NT2/D1 (cell line): ENCODE measurements at regions not wholly inside any gene's neighbourhood (a gene's known extent, or its start where the extent isn't known, plus 50 kb on each side); places are given as distances from the start of the nearest gene placed in this dataset.

Experiments used
- DNase-seq: peaks from one replicate; pipeline ENCODE4 v3.0.0-alpha.2; 2011; ENCODE audit warnings: low read depth, low spot score
- H3K27me3 ChIP-seq: 2 replicates; pipeline ENCODE4 v1.6.0; 2011; ENCODE audit warnings: mild to moderate bottlenecking; ENCODE audit not compliant: insufficient read length, insufficient read depth
- H3K36me3 ChIP-seq: 2 replicates; pipeline ENCODE4 v1.6.1; 2011; ENCODE audit warnings: mild to moderate bottlenecking, low read length, mixed read lengths; ENCODE audit not compliant: insufficient read depth, insufficient read length
- H3K4me1 ChIP-seq: 2 replicates; pipeline ENCODE4 v1.5.1; 2011; ENCODE audit not compliant: insufficient read depth, insufficient read length
- H3K4me3 ChIP-seq: 2 replicates; pipeline ENCODE4 v1.5.1; 2011; ENCODE audit warnings: low read depth; ENCODE audit not compliant: insufficient read length
- H3K9ac ChIP-seq: 2 replicates; pipeline ENCODE4 v1.6.0; 2011; ENCODE audit warnings: low read depth; ENCODE audit not compliant: insufficient read length
- H3K9me3 ChIP-seq: 2 replicates; pipeline ENCODE4 v1.5.1; 2011; ENCODE audit warnings: mild to moderate bottlenecking, low read length; ENCODE audit not compliant: insufficient read depth
- SUZ12 ChIP-seq: IDR thresholded peaks from 2 replicates; pipeline ENCODE4 v1.6.1; 2011; ENCODE audit not compliant: insufficient read length, insufficient read depth; ENCODE audit errors: extremely low read depth
- YY1 ChIP-seq: IDR thresholded peaks from 2 replicates; pipeline ENCODE4 v1.6.1; 2011; ENCODE audit not compliant: insufficient read length, insufficient read depth
- ZNF274 ChIP-seq: IDR thresholded peaks from 2 replicates; pipeline ENCODE4 v1.6.1; 2011; ENCODE audit warnings: mild to moderate bottlenecking, low read depth, low read length

DNA sequence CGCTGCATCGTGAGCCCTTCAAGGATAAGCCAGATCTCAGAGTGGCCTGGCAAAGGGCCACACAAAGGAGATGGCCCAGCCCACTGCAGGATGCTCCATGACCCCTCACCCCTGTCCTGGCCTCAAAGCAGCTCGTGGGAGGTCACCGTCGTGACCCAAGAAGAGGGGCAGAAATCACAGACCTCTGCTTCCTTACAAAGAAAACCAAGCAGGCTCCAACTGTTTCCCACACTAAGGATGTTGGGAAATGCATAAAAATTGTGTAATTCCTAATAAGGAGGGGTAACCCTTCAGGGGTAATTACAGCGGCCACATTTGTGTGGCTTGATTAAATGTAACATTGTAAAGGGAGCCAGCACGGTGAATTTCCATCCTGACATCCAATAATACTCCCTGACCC is 102.3 kb downstream of the BOD1L2 start:
- Histone ChIP-seq H3K27me3 (no peaks in the 10 kb centered on the region), H3K4me3 (no peak overlapping the region), H3K4me1 (no peaks in the 10 kb centered on the region), H3K36me3 (no peaks in the 10 kb centered on the region), H3K9ac (no peak overlapping the region), H3K9me3 (no peaks in the 10 kb centered on the region)
- DNase-seq: no peak
- TF ChIP-seq ZNF274 (no peak), YY1 (no peak), SUZ12 (no peak)

DNA sequence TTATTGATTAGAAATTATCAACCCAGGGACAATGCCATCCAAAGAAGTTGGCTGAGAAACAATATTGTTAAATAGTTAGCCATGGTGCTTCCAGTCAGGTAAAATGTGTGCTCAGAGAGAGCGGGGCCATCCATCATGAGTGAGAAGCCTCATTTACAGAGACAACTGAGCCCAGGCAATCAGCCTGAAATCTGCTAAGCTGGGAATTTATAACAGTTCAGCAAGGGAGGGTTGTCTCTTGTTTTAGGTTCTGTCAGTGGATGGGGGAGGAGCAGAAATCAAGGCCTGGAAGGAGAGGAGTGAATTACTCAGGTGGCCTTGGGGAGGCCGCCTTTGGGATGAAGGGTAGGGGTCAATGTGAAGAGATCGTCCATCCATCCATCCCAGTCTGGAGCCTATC is 102.5 kb upstream of the ST8SIA3 start:
- H3K4me1 ChIP-seq: no peaks in the 10 kb centered on the region
- no peaks in the 10 kb centered on the region for H3K27me3 ChIP-seq
- TF ChIP-seq SUZ12 (no peak), YY1 (no peak), ZNF274 (no peak)
- H3K9me3 ChIP-seq: no peaks in the 10 kb centered on the region
- DNase-seq: no peak
- H3K4me3 ChIP-seq: no peak overlapping the region
- H3K36me3 ChIP-seq: no peaks in the 10 kb centered on the region
- H3K9ac ChIP-seq: no peak overlapping the region

DNA sequence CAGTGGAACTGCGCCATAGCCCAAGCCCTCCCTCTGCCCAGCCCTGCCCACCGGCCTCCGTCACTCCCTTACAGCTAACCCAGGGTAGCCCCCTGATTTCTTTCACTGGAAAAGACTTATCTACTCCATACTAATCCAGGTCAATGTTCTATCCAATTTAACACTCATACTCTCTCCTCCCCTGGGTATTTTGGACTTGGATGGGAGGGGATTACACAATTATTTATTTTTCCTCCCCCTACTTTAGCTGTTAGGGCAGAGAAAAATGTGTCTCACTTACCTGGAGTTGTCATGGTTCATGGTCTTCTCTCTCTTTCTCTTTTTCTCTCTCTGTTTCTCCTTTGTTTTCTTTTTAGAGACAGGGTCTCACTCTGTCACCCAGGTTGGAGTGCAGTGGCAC is 100.6 kb upstream of the ST8SIA3 start:
- Histone ChIP-seq H3K9me3 (no peaks in the 10 kb centered on the region), H3K4me3 (no peak overlapping the region), H3K27me3 (no peaks in the 10 kb centered on the region), H3K9ac (no peak overlapping the region), H3K36me3 (no peaks in the 10 kb centered on the region), H3K4me1 (no peaks in the 10 kb centered on the region)
- DNase-seq: no peak
- no peak for TF ChIP-seq YY1
- no peak for TF ChIP-seq SUZ12
- TF ChIP-seq ZNF274: no peak

DNA sequence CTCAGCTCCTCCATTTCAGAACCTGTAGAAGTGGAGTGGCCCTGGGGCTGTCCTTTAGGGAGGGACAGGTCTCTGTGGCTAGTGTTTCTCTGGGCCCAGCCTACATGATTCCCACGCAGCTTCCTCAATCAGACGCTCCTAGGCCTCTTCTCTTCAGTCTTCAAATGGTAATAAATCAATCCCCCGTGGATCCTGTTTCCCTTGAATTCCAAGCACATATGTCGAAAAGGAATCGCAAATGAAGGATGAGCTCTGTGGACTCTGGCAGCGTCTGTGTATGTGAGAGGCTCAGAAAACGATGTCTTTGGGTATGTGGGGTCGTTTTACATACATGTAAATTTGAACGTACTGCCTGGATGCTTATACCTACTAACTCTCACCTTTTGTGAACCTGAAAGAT is 98.5 kb upstream of the ST8SIA3 start:
- no peak for TF ChIP-seq SUZ12
- no peak for TF ChIP-seq ZNF274
- no peak for TF ChIP-seq YY1
- no peaks in the 10 kb centered on the region for H3K4me1 ChIP-seq
- no peaks in the 10 kb centered on the region for H3K27me3 ChIP-seq
- H3K9me3 ChIP-seq: no peaks in the 10 kb centered on the region
- no peak overlapping the region for H3K9ac ChIP-seq
- no peak for DNase-seq
- no peak overlapping the region for H3K4me3 ChIP-seq
- no peaks in the 10 kb centered on the region for H3K36me3 ChIP-seq

DNA sequence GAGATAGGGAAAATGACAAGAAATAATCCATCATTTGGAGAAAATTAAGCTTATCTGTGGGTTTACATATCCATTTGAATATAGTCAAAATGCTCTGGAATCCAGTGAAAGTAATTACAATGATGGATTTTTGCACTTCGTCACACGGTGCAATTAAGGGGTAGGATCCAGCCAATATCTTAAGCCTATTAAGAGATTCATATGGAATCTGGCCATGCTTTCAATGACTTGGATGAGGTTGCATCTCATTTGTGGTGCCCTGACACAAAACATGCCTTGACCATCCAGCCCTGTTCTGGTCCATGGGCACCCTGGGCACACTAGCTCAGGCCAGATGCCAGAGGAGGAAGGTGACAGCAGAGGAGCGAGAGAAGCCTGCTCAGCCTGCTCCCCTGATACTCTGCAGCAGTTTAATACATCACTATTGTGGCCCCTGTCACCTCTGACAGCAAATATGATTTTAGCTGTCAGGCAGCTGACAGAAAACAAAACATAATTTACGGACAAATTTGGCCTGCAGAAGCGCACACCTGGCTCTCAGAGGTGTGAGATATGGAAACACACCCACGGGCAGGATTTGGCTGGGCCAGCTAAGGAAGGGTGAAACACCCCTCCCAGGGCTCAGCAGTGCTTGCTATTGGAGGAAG is 94.1 kb upstream of the ST8SIA3 start:
- no peak for TF ChIP-seq ZNF274
- no peak for TF ChIP-seq SUZ12
- no peak for TF ChIP-seq YY1
- no peaks in the 10 kb centered on the region for H3K9me3 ChIP-seq
- DNase-seq: no peak
- H3K9ac ChIP-seq: no peak overlapping the region
- no peaks in the 10 kb centered on the region for H3K36me3 ChIP-seq
- no peaks in the 10 kb centered on the region for H3K27me3 ChIP-seq
- no peaks in the 10 kb centered on the region for H3K4me1 ChIP-seq
- no peak overlapping the region for H3K4me3 ChIP-seq

DNA sequence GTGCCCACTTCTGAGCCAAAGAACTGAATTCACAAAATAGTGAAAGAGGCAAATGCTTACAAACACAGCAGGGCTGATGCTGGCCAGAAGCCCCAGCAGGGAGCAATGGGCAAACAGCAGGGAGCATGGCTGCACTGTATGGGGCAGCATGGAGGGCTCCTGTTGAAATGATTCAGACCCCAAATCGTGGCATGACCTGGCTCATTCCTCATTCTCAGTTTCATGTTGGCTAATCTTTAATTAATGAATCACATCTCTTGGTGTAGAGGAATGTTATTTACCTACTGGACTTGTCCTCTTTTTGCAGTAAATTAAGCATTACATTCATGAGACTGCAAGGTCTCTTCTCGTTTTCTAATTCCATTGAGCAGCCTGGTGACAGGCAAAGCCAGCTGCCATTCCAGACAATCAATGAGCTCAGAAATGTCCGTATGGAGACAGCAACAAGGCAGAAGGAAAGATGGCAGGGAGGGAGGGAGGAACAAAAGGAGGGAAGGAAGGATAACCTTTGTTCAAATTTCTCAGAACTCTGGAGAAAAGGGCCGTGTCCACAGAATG is 84.9 kb upstream of the ST8SIA3 start:
- H3K27me3 ChIP-seq: no peaks in the 10 kb centered on the region
- TF ChIP-seq YY1 (no peak), SUZ12 (no peak), ZNF274 (no peak)
- no peaks in the 10 kb centered on the region for H3K4me1 ChIP-seq
- H3K36me3 ChIP-seq: no peaks in the 10 kb centered on the region
- no peak for DNase-seq
- H3K9me3 ChIP-seq: no peaks in the 10 kb centered on the region
- no peak overlapping the region for H3K4me3 ChIP-seq
- no peak overlapping the region for H3K9ac ChIP-seq

DNA sequence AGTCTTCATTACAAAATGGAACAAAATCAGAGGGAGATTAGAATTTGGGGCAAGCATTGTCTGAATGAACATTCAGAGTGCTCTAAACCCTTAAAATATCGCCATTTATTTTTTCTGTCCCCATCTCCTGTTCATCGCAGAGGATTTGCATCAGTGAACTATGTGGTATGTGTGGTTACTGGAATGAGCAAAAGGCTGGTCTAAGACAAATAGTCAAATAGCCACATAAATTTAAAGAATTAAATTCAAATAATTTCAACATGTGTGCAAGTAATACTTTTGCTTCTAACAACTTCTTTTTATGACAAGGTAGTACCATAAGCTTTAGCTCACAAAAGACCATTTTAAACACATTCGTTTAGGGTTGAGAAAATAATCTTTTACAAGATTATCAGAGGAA is 82.6 kb upstream of the ST8SIA3 start:
- no peaks in the 10 kb centered on the region for H3K36me3 ChIP-seq
- no peaks in the 10 kb centered on the region for H3K9me3 ChIP-seq
- H3K9ac ChIP-seq: no peak overlapping the region
- no peaks in the 10 kb centered on the region for H3K4me1 ChIP-seq
- no peak for DNase-seq
- H3K4me3 ChIP-seq: no peak overlapping the region
- TF ChIP-seq YY1 (no peak), SUZ12 (no peak), ZNF274 (no peak)
- H3K27me3 ChIP-seq: no peaks in the 10 kb centered on the region
